Endothelial cell of umbilical vein (primary cell): ENCODE measurements at regions not wholly inside any gene's neighbourhood (a gene's known extent, or its start where the extent isn't known, plus 50 kb on each side); places are given as distances from the start of the nearest gene placed in this dataset.

Source experiments
- BruUV-seq: library from RNA; stranded (reverse); fragments of 400-500 nt; replicated peaks from 2 replicates; lab custom pipeline; 2021; lab: Mats Ljungman, UMichigan
- CTCF ChIA-PET: fragments of 300-600, 350-600 bp; sonication (Branson Sonifier 250); formaldehyde crosslinking; loops from one replicate; lab custom pipeline; 2021; ENCODE audit warnings: antibody characterized with exemption, inconsistent platforms; lab: Charles Lee
- POLR2A ChIA-PET: fragments of 300-600, 350-600 bp; sonication (Branson Sonifier 250); formaldehyde crosslinking; loops from one replicate; lab custom pipeline; 2021; ENCODE audit warnings: antibody characterized with exemption, inconsistent platforms; lab: Charles Lee
- DNase-seq: peaks from one replicate; pipeline ENCODE4 v3.0.0-alpha.2; 2011; ENCODE audit warnings: low read depth, low spot score
- FAIRE-seq: peaks from 2 replicates; lab custom pipeline; 2011; peaks lifted over from hg19 to GRCh38; lab: Jason Lieb, UNC
- H2AFZ ChIP-seq: 2 replicates; pipeline ENCODE4 v1.6.0; 2012; ENCODE audit warnings: low read depth, low read length, control low read depth, inconsistent platforms
- H3K27ac ChIP-seq: 2 replicates; pipeline ENCODE4 v1.5.1; 2011; ENCODE audit warnings: low read depth, mild to moderate bottlenecking, control low read depth, low read length, moderate library complexity; ENCODE audit not compliant: insufficient read depth
- H3K27me3 ChIP-seq, 2 experiments: 2 replicates each; pipeline versions ENCODE4 v1.6.0 to v1.6.1; 2011; ENCODE audit warnings: low read length in 2 of 2, mixed read lengths in 1 of 2; ENCODE audit not compliant: control insufficient read depth in 2 of 2, insufficient read depth in 2 of 2
- H3K36me3 ChIP-seq, 2 experiments: 2 replicates in 1 of 2; 3 replicates in 1 of 2; pipeline ENCODE4 v1.5.1; 2011; ENCODE audit warnings: low read length in 2 of 2, mild to moderate bottlenecking in 1 of 2, moderate library complexity in 1 of 2; ENCODE audit not compliant: control insufficient read depth in 2 of 2, insufficient read depth in 2 of 2; ENCODE audit errors: extremely low read depth in 1 of 2
- H3K4me1 ChIP-seq: 3 replicates; pipeline ENCODE4 v1.5.1; 2011; ENCODE audit warnings: mild to moderate bottlenecking, low read length; ENCODE audit not compliant: control insufficient read depth, insufficient read depth; ENCODE audit errors: extremely low read depth
- H3K4me2 ChIP-seq: 2 replicates; pipeline ENCODE4 v1.6.1; 2011; ENCODE audit warnings: low read length, control low read depth, mixed read lengths; ENCODE audit not compliant: insufficient read depth
- H3K4me3 ChIP-seq, 3 experiments: fragments of 200-600 bp in 1 of 3; sonication (generic), shearing (Covaris generic) in 1 of 3; replicated peaks in 1 of 3; 2 replicates each; pipeline ENCODE4 v1.5.1; 2011 to 2016; ENCODE audit warnings: control low read depth in 3 of 3, low read length in 3 of 3, mild to moderate bottlenecking in 2 of 3, inconsistent platforms in 1 of 3, low read depth in 1 of 3, moderate library complexity in 1 of 3; ENCODE audit not compliant: insufficient read depth in 1 of 3
- H3K79me2 ChIP-seq: 2 replicates; pipeline ENCODE4 v1.6.0; 2012; ENCODE audit warnings: low read length, inconsistent platforms; ENCODE audit not compliant: control insufficient read depth, insufficient read depth
- H3K9ac ChIP-seq: replicated peaks from 2 replicates; pipeline ENCODE3; 2011; ENCODE audit warnings: low read length, control low read depth; ENCODE audit not compliant: insufficient read depth; ENCODE audit errors: extremely low read depth
- H3K9me1 ChIP-seq: replicated peaks from 3 replicates; pipeline ENCODE4 v1.6.0; 2011; ENCODE audit warnings: mild to moderate bottlenecking, low read length; ENCODE audit not compliant: control insufficient read depth, insufficient read depth; ENCODE audit errors: extremely low read depth
- H3K9me3 ChIP-seq: replicated peaks from 2 replicates; pipeline ENCODE4 v1.5.1; 2012; ENCODE audit warnings: low read length, inconsistent platforms; ENCODE audit not compliant: control insufficient read depth, insufficient read depth
- H4K20me1 ChIP-seq: replicated peaks from 2 replicates; pipeline ENCODE3; 2011; ENCODE audit warnings: mild to moderate bottlenecking, low read length; ENCODE audit not compliant: control insufficient read depth, insufficient read depth; ENCODE audit errors: extremely low read depth
- EZH2 ChIP-seq: IDR thresholded peaks from 2 replicates; pipeline ENCODE4 v1.6.1; 2012; ENCODE audit warnings: borderline replicate concordance, low read depth, mild to moderate bottlenecking, moderate library complexity, low read length, inconsistent platforms; ENCODE audit not compliant: severe bottlenecking
- FOS ChIP-seq: IDR thresholded peaks from 2 replicates; pipeline ENCODE4 v1.6.1; 2011; ENCODE audit warnings: mild to moderate bottlenecking, low read length, moderate library complexity, borderline replicate concordance; ENCODE audit not compliant: insufficient read depth
- GATA2 ChIP-seq: IDR thresholded peaks from 2 replicates; pipeline ENCODE4 v1.7.0; 2011; ENCODE audit warnings: low read depth, mild to moderate bottlenecking, moderate library complexity, mixed read lengths, low read length; ENCODE audit not compliant: insufficient read length, insufficient read depth
- JUN ChIP-seq: IDR thresholded peaks from 2 replicates; pipeline ENCODE4 v1.6.1; 2011; ENCODE audit warnings: borderline replicate concordance, low read depth; ENCODE audit not compliant: insufficient read length, insufficient read depth
- MYC ChIP-seq: IDR thresholded peaks from one replicate; pipeline ENCODE4 v1.6.1; 2011; ENCODE audit warnings: mild to moderate bottlenecking, low read depth, low read length
- POLR2A ChIP-seq: IDR thresholded peaks from 2 replicates; pipeline ENCODE4 v1.6.1; 2012; ENCODE audit warnings: low read depth, mild to moderate bottlenecking, control low read depth, low read length
- POLR2AphosphoS5 ChIP-seq: IDR thresholded peaks from 2 replicates; pipeline ENCODE4 v1.6.1; 2012; ENCODE audit warnings: low read depth, mild to moderate bottlenecking, control low read depth, low read length, moderate library complexity; ENCODE audit not compliant: insufficient read depth
- dilution Hi-C: fragments of 300-500 bp; cut with MboI; formaldehyde crosslinking; loops from one replicate; pipeline ENCODE4 v1.15.0; 2019; ENCODE audit warnings: low sequenced_read_pairs; ENCODE audit not compliant: extremely low pct_ligation_motif_present
- intact Hi-C: fragments of 100-400 bp; cut with micrococcal nuclease; formaldehyde crosslinking; loops from one replicate; pipeline ENCODE4 v1.10.0; 2022
- TF ChIP-seq, protein P1 (sequence below), 2 donors: IDR thresholded peaks; 1 replicate in 1 of 2; 2 replicates in 1 of 2; pipeline ENCODE4 v1.5.1; 2011; ENCODE audit warnings: low read length in 2 of 2, mild to moderate bottlenecking in 2 of 2, moderate library complexity in 2 of 2, control low read depth in 1 of 2, inconsistent platforms in 1 of 2, low read depth in 1 of 2; ENCODE audit not compliant: insufficient read depth in 1 of 2; ENCODE audit errors: extremely low read depth in 1 of 2
- TF ChIP-seq, protein P2 (sequence below): IDR thresholded peaks from 2 replicates; pipeline ENCODE4 v1.6.1; 2011; ENCODE audit not compliant: insufficient read depth, insufficient read length

DNA sequence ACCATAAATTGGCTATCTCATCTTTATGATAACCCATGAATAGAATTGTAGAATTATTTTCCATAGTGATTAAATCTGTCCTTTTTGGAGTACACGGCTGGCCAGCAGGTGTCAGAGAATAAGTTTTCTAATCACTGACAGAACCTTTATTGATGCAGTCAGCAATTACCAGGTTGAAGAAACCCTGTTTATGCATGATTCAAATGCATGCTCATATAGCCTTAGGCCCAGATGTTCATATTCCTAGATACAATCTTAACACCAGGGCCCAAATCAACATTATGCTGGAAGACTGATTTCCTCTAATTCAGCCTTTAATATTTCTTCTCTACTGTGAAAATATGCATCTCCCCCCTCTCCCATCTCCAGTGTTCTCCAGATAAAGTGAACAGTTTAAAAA, 243.5 kb upstream of the DCBLD2 start:
- CTCF ChIA-PET = interaction anchor here (1.2 kb wide), 2 partner anchors 19 to 28 kb away, joined by 3 read pairs; no protein-coding TSS in a partner anchor
- dilution Hi-C loops = no loop called here
- no TSS peak for BruUV-seq

More for the DNA sequence above, 243.5 kb upstream of the DCBLD2 start:
- Histone ChIP-seq H3K4me3 (no peak overlapping the region), H3K79me2 (no peaks in the 10 kb centered on the region), H3K9ac (no peak overlapping the region), H3K4me1 (no peaks in the 10 kb centered on the region), H4K20me1 (no peaks in the 10 kb centered on the region), H3K36me3 (no peaks in the 10 kb centered on the region), H2AFZ (no peak overlapping the region), H3K9me1 (no peaks in the 10 kb centered on the region), H3K27ac (no peak overlapping the region), H3K4me2 (no peak overlapping the region), H3K27me3 (no peaks in the 10 kb centered on the region), H3K9me3 (no peaks in the 10 kb centered on the region)
- intact Hi-C loops = no loop called here
- TF ChIP-seq MYC (no peak), POLR2A (no peak), GATA2 (no peak), EZH2 (no peak), POLR2AphosphoS5 (no peak), FOS (no peak), JUN (no peak)
- TF ChIP-seq, protein P1, sequence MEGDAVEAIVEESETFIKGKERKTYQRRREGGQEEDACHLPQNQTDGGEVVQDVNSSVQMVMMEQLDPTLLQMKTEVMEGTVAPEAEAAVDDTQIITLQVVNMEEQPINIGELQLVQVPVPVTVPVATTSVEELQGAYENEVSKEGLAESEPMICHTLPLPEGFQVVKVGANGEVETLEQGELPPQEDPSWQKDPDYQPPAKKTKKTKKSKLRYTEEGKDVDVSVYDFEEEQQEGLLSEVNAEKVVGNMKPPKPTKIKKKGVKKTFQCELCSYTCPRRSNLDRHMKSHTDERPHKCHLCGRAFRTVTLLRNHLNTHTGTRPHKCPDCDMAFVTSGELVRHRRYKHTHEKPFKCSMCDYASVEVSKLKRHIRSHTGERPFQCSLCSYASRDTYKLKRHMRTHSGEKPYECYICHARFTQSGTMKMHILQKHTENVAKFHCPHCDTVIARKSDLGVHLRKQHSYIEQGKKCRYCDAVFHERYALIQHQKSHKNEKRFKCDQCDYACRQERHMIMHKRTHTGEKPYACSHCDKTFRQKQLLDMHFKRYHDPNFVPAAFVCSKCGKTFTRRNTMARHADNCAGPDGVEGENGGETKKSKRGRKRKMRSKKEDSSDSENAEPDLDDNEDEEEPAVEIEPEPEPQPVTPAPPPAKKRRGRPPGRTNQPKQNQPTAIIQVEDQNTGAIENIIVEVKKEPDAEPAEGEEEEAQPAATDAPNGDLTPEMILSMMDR (IDR thresholded peaks at IDR 0.05; ENCODE audit: extremely low read depth in 1 of 2, insufficient read depth in 1 of 2, low read depth in 1 of 2, low read length in 2 of 2) = no peak
- TF ChIP-seq, protein P2, sequence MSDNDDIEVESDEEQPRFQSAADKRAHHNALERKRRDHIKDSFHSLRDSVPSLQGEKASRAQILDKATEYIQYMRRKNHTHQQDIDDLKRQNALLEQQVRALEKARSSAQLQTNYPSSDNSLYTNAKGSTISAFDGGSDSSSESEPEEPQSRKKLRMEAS = no peak
- DNase-seq (peak; percentile 55), FAIRE-seq (no peak)
- POLR2A ChIA-PET = no interaction called here
